Erythroblast (primary cell): ENCODE measurements at regions not wholly inside any gene's neighbourhood (a gene's known extent, or its start where the extent isn't known, plus 50 kb on each side); places are given as distances from the start of the nearest gene placed in this dataset.

Experiments used
- GATA1 ChIP-seq: IDR thresholded peaks from 2 replicates; pipeline ENCODE4 v1.6.1; 2011; ENCODE audit warnings: low read depth, mild to moderate bottlenecking, control low read depth, low read length, moderate library complexity
- POLR2A ChIP-seq: IDR thresholded peaks from 2 replicates; pipeline ENCODE4 v1.6.1; 2011; ENCODE audit warnings: mild to moderate bottlenecking, low read length

DNA sequence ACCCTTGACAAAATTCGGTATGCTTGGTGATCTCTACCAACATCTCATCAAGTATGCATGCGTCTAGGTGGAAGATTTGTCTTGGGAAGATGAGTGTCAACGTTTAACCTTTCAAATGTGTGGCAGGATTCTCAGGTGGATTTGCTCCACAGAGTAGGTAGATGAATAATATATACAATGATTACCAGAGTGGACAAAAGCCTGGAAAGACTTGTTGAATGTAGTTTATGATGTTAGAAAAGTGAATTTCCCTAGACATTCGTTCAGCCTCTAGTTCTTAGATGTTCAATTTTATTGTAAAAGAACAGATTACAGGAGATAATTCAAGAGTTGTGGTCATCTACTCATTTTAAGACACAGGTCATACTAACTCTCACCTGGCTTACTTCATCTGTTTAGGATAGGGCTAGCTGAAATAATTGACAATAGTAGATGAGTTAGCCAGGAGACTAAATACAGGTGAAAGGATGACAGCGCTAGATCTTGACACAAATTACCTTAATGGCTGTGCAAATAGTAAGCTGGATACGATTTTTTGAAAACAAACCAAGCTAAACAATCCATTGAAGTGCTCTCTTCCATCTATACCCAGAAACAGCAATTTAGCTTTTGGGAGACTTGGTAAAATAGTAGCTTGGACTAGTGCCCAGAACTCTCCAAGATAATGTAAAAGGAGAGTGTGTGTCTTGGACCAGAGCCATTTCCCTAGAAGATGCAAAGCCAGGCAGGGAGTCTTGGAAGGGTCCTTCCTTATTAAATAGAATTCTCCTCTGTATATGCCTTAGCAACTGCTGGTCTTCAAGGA is 168.0 kb downstream of the DACT1 start:
- TF ChIP-seq POLR2A (no peak), GATA1 (no peak)
